ENCODE measurements at regions not wholly inside any gene's neighbourhood (a gene's known extent, or its start where the extent isn't known, plus 50 kb on each side); places are given as distances from the start of the nearest gene placed in this dataset.

DNA sequence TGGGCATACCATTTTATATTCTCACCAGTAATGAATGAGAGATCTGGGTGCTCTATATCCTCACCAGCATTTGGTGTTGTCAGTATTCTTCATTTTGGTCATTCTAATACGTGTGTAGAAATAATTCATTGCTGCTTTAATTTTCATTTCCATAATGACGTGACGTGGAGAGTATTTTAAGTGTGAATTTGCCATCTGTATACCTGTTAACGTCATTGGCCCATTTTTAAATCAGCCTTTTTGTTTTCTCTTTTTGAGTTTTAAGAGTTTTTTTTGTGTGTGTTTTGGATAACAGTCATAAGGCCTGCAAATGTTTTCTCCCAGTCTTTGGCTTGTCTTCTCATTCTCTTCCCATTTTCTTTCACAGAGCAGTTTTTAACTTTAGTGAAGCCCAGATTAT is 74.4 kb upstream of the SYT1 start:
- Mint-ChIP-seq H3K4me3 (no peak overlapping the region), H3K4me1 (no peaks in the 10 kb centered on the region), H3K27me3 (no peaks in the 10 kb centered on the region), H3K36me3 (no peaks in the 10 kb centered on the region), H3K9me3 (peaks cover 15% of the 10 kb centered on the region), H3K27ac (no peak overlapping the region)
- CTCF ChIA-PET = no interaction called here
- DNase-seq = no peak

DNA sequence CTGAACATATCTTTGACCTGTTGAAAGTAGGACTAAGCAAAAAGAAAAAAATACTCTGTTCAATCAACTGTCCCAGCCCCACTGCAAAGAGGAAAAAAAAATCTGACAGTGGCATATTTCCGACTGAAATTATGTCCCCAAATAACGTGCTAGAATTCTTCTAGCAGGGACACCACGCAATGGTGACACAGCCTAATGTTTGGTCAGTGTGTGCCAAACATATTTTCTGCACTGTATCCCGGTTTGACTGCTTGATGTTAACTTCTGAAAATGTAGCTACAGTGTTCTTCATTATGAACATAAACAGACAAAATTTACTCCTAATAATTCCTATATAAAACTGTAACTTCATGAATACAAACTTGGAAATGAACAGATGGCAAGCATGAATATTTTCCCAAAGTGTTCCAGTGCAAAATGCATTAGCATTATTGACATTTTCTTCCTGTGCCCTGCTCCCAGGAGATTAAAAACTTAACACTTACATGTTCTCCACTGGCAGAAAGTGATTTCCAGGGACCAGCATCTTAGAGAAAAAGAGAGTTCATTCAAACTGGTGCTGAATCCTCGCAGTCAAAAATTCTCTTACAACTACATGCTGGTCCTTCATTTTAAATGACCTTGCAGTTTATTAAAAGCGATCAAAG is 72.4 kb upstream of the SYT1 start:
- no peak overlapping the region for H3K4me3 Mint-ChIP-seq
- H3K9me3 Mint-ChIP-seq = peaks cover 18% of the 10 kb centered on the region
- DNase-seq = no peak
- no peaks in the 10 kb centered on the region for H3K4me1 Mint-ChIP-seq
- CTCF ChIA-PET = no interaction called here
- no peak overlapping the region for H3K27ac Mint-ChIP-seq
- H3K36me3 Mint-ChIP-seq = no peaks in the 10 kb centered on the region
- no peaks in the 10 kb centered on the region for H3K27me3 Mint-ChIP-seq

DNA sequence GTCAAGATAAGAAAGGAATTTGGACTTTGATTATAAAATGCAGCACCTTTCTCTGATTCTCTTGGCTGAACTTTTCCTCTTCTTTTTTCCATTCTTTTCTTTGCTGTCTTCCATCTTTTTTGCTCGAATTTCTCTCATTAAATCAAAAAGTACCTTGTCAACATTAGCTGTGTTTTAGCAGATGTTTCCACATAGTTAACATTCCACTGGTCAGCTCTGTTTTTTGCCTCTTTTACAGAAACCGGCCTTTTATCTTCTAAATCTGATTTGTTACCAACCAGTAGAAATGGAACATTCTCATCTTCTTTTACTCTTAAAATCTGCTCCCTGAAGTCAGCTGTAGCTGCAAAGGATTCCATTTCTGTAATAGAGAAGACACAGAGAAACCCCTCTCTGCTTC is 71.1 kb upstream of the SYT1 start:
- H3K4me3 Mint-ChIP-seq = no peak overlapping the region
- peaks cover 18% of the 10 kb centered on the region for H3K9me3 Mint-ChIP-seq
- CTCF ChIA-PET = no interaction called here
- no peaks in the 10 kb centered on the region for H3K27me3 Mint-ChIP-seq
- H3K27ac Mint-ChIP-seq = no peak overlapping the region
- no peaks in the 10 kb centered on the region for H3K36me3 Mint-ChIP-seq
- no peaks in the 10 kb centered on the region for H3K4me1 Mint-ChIP-seq
- DNase-seq = no peak

DNA sequence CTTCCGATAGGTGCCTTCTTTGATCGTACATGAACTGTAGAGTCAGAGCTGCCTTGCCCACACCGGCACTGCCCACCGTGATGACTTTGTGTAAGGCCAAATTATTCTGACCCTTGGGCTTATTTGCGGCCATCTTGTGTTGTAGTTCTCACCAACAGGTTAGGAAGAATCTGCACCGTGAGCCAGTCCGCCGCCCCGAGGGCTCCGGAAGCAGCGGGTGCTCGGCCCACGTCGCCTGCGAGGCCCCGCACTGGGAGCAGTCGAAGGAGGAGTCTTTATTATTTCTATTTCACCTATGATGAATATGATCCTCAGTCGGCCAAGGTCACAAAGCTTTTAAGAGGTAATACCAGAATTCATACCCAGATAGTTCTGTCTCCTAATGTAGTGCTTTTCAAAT is 70.6 kb upstream of the SYT1 start:
- no peak overlapping the region for H3K27ac Mint-ChIP-seq
- H3K27me3 Mint-ChIP-seq = no peaks in the 10 kb centered on the region
- H3K4me1 Mint-ChIP-seq = no peaks in the 10 kb centered on the region
- peaks cover 16% of the 10 kb centered on the region for H3K9me3 Mint-ChIP-seq
- no peak for DNase-seq
- CTCF ChIA-PET = no interaction called here
- H3K4me3 Mint-ChIP-seq = no peak overlapping the region
- H3K36me3 Mint-ChIP-seq = no peaks in the 10 kb centered on the region

DNA sequence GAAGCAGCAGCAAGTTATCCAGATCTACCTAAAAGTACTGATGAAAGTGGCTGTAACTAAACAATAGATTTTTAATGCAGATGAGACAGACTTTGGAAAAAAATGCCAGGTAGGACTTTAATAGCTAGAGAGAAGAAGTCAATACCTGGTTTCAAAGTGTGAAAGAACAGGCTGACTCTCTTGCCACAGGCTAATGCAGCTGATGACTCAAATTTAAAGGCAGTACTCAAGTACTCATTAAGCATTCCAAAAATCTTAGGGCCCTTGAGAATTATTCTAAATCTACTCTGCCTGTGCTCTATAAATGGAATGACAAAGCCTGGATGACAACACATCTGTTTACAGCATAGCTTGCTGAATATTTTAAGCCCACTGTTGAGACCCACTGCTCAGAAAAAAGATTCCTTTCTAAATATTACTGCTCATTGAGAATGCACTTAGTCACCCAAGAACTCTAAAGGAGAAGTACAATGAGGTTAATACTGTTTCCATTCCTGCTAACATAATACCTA is 68.6 kb upstream of the SYT1 start:
- no peaks in the 10 kb centered on the region for H3K36me3 Mint-ChIP-seq
- DNase-seq = no peak
- CTCF ChIA-PET = no interaction called here
- no peaks in the 10 kb centered on the region for H3K4me1 Mint-ChIP-seq
- H3K9me3 Mint-ChIP-seq = peaks cover 9% of the 10 kb centered on the region
- no peaks in the 10 kb centered on the region for H3K27me3 Mint-ChIP-seq
- H3K4me3 Mint-ChIP-seq = no peak overlapping the region
- H3K27ac Mint-ChIP-seq = no peak overlapping the region

DNA sequence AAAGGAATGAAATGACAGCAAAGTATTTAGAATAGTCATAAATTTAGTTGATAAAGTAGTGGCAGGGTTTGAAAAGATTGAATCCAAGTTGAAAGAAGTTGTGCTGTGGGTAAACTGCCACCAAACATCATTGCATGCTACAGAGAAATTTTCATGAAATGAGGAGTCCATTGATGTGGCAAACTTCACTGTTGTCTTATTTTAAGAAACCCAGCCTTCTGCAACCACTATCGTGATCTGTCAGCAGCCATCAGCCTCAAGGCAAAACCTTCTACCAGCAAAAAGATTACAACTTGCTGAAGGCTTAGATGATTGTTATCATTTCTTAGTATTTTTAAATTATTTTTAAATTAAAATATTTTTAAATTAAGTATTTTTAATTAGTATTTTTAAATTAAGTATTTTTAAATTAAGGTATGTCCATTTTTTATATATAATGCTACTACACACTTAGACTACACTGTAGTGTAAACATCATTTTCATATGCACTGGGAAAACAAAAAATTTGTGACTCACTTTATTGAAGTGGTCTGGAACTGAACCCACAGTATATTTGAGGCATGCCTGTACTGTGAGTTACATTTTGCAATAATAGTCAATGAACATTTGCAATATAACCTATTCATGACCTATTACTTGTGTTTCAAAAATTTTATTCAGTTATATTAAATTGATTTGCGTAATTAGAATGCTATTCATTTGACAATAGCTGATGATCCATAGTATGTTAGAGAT is 67.2 kb upstream of the SYT1 start:
- Mint-ChIP-seq H3K9me3 (peaks cover 9% of the 10 kb centered on the region), H3K27ac (no peak overlapping the region), H3K36me3 (no peaks in the 10 kb centered on the region), H3K4me1 (no peaks in the 10 kb centered on the region), H3K4me3 (no peak overlapping the region), H3K27me3 (no peaks in the 10 kb centered on the region)
- no peak for DNase-seq
- CTCF ChIA-PET = no interaction called here

DNA sequence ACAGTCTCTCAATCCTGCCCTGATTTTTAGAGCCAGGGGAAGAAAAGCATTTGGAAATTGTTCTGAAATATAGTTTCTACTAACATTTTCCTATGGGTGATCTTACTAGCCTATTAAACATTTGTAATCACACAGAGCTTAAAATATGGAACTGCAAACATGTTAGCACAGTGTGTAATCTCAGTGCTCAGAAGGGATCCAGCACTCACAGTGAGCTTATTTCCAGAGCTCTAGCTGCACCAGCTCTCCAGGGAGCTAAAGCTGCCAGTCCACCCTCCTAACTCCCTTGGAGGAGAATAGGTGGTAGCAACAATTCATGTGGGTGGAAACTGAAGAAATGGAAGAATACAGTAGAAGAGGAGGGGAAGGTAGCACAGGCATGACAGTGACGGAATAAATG is 64.9 kb upstream of the SYT1 start:
- H3K27ac Mint-ChIP-seq = no peak overlapping the region

DNA sequence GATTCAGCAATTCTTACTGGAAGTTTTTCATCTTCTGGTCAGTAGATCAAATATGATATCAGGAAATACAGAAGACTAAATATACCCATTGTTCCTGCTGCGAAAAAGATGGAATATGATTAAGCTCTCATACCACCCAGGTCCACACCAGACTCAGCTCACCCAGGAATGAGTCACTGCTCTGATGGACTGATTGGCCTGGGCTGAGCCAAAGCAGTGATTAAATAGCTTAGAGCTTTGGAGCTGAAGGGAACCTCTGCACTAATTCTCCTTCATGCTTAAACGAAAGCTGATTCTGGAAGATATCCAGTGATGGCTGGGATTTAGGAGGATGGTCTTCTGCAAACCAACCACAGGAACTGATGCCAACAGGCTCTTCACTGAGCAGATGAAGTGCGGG is 62.0 kb upstream of the SYT1 start:
- H3K4me1 Mint-ChIP-seq = no peaks in the 10 kb centered on the region
- CTCF ChIA-PET = no interaction called here

More for the DNA sequence above, 64.9 kb upstream of the SYT1 start:
- no peaks in the 10 kb centered on the region for H3K4me1 Mint-ChIP-seq
- no peak for DNase-seq
- no peaks in the 10 kb centered on the region for H3K36me3 Mint-ChIP-seq
- CTCF ChIA-PET = no interaction called here
- no peak overlapping the region for H3K4me3 Mint-ChIP-seq
- H3K27me3 Mint-ChIP-seq = no peaks in the 10 kb centered on the region
- H3K9me3 Mint-ChIP-seq = peaks cover 7% of the 10 kb centered on the region

DNA sequence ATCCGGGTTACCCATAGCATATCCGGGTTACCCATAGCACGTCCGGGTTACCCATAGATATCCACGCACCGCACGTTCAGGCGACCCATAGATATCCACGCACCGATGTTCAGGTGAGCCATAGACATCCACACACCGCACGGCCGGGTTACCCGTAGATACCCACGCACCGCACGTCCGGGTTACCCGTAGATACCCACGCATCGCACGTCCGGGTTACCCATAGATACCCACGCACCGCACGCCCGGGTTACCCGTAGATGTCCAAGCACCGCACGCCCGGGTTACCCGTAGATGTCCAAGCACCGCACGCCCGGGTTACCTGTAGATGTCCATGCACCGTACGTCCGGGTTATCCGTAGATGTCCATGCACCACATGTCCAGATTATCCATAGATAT is 60.3 kb upstream of the SYT1 start:
- no peaks in the 10 kb centered on the region for H3K36me3 Mint-ChIP-seq
- no peaks in the 10 kb centered on the region for H3K27me3 Mint-ChIP-seq
- CTCF ChIA-PET = no interaction called here
- no peak overlapping the region for H3K4me3 Mint-ChIP-seq
- H3K4me1 Mint-ChIP-seq = no peaks in the 10 kb centered on the region
- peaks cover 4% of the 10 kb centered on the region for H3K9me3 Mint-ChIP-seq
- DNase-seq = no peak
- no peak overlapping the region for H3K27ac Mint-ChIP-seq

More for the DNA sequence above, 62.0 kb upstream of the SYT1 start:
- no peaks in the 10 kb centered on the region for H3K36me3 Mint-ChIP-seq
- H3K4me3 Mint-ChIP-seq = no peak overlapping the region
- no peak overlapping the region for H3K27ac Mint-ChIP-seq
- DNase-seq = no peak
- peaks cover 4% of the 10 kb centered on the region for H3K9me3 Mint-ChIP-seq
- no peaks in the 10 kb centered on the region for H3K27me3 Mint-ChIP-seq

Measured in activated naive CD4-positive, alpha-beta T cell treated with anti-CD3 and anti-CD28 coated beads, Interleukin-2, amount 10 ng/mL, durations not matched to agents 7 days and 5 days (primary cell).